Middle frontal gyrus (tissue), 1 donor: ENCODE measurements at regions not wholly inside any gene's neighbourhood (a gene's known extent, or its start where the extent isn't known, plus 50 kb on each side); places are given as distances from the start of the nearest gene placed in this dataset.

Experiments used
- DNase-seq: peaks from one replicate; pipeline ENCODE4 v3.0.0-alpha.2; 2015; ENCODE audit warnings: low spot score; ENCODE audit errors: extremely low spot score

GRCh38 chr2:145146691-145147090, 626.8 kb upstream of the ZEB2 start:
- DNase-seq: no peak

- no peak for DNase-seq
Measured at GRCh38 chr2:145144131-145144728, 624.3 kb upstream of the ZEB2 start.

GRCh38 chr2:145141981-145142380, 622.1 kb upstream of the ZEB2 start:
- no peak for DNase-seq

DNA sequence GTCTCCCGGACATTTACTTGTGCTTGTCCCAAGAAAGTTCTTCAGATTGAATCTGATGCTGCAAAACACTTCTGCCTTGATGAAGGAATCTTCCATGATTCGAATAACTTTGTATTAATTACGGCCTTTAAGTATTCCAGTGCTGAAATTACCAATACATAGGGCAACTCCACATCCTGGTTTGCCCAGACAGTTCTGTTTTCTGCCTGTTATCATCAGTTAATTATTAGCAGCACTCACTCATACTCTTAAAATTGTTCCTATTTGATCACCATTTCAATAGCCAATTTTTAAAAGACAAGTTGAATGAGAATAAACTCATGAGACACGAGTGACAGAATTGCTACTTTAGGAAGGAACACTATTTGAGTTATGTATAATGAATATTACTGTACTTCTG, 620.7 kb upstream of the ZEB2 start:
- no peak for DNase-seq

DNA sequence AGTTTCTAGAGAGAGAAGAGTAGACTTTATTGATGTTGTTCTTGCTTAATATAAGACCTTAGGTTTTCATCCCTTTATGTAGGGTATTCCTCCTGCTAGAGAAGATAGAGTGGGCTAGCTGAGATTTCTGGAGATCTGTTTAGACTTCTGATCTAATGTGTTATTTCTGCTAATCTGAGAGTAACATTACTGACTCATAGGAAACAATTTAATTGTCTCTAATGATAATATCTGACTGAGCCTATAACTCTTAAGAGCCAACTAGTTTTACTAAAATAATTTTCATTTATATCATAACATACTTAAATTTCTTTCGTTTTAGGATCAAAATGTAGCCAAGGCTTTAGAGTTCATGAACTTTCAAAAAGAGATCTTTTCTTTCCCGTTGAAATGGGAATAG, 618.7 kb upstream of the ZEB2 start:
- no peak for DNase-seq

DNA sequence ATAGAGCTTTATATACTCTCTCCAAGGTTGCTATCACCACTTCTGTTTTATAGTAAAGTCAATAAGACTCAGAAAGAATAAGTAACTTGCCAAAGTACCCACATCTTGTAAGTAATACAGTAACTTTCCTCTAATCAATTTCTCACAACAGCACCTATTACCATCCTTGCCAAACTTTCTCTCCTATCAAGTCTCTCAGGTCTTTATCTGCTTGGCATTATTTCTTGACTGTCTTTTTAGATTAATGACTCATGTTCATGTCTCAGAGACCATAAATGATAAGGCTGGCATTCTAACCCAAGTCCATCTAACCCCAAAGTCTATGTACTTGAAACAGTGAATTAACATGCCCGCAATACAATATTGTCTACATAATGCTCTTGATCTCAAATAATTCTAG, 618.0 kb upstream of the ZEB2 start:
- no peak for DNase-seq

- DNase-seq: no peak
Measured at GRCh38 chr2:145137211-145137610, 617.3 kb upstream of the ZEB2 start.

GRCh38 chr2:145136702-145137101, 616.8 kb upstream of the ZEB2 start:
- DNase-seq: no peak

DNA sequence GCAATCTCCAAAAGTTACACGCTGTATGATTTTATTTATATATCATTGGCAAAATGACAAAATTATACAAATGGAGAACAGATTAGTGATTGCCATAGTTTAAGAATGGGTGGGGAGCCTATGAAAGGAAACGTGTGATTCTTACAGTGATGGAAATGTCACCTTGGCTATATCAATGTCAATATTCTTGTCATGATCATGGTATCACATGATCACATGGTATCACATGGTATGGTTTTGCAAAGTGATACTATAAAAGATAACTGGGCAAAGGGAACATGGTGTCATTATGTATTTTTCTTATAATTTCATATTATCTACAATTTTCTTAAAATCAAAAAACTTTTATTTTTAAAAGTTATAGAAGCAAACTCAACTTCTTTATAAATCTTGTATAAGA, 606.2 kb upstream of the ZEB2 start:
- DNase-seq: no peak

DNA sequence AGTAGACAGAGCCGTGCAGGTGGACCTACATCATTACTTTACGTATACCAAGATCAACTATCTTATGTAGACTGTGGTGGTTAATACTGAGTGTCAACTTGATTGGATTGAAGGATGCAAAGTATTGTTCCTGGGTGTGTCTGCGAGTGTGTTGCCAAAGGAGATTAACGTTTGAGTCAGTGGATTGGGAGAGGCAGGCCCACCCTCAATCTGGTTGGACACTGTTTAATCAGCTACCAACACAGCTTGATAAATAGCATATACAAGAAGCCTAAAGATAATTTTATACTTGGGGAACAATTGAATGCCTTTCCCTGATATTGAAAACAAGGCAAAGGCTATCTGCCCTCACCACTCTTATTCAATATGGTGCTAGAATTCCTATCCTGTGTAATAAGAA, 604.2 kb upstream of the ZEB2 start:
- DNase-seq: no peak

GRCh38 chr2:145123606-145124005, 603.7 kb upstream of the ZEB2 start:
- DNase-seq: no peak

GRCh38 chr2:145119225-145119624, 599.3 kb upstream of the ZEB2 start:
- no peak for DNase-seq

- DNase-seq: no peak
Measured at GRCh38 chr2:145116834-145117725, 597.2 kb upstream of the ZEB2 start.

GRCh38 chr2:145116056-145116455, 596.1 kb upstream of the ZEB2 start:
- DNase-seq: no peak

DNA sequence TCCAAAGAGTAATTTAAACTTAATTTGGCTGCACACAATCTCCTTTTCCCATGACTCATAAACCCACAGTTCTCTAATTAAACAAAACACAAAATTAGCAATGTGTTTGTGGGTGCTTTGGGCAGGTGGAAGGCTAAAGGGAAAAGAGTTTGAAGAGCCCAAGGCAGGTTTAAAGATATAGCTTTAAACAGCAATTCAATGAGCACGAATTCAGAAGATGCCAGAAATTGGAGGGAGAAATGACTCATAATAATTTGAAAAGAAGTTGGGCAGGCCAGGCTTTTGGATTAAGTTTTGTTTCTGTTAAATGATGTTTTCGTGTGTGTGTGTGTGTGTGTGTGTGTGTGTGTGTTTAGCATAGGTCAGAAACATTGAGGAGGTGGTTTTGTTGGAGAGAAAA, 594.8 kb upstream of the ZEB2 start:
- no peak for DNase-seq

DNA sequence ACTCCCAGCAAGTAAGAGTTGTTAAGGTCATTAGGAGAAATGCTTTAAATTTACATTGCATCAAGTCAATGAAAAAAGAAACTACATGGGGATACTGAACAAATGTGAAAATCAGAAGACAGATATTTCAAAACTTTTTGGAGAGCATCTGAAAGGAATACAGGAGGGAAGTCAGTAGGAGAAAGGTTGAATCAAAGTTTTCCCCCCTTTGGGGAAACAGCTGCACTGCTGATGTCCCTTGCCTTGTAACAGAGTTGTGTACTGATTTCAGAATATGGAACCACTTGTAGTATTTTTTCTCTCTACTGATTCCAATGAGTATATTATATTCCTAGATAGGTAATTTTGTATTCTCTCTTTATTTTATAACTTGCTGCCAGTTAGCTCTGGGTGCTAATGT, 592.5 kb upstream of the ZEB2 start:
- no peak for DNase-seq

- DNase-seq: no peak
Measured at GRCh38 chr2:145110668-145111356, 590.9 kb upstream of the ZEB2 start.

GRCh38 chr2:145108959-145109710, 589.2 kb upstream of the ZEB2 start:
- DNase-seq: no peak

GRCh38 chr2:145108361-145108778, 588.5 kb upstream of the ZEB2 start:
- DNase-seq: no peak

- no peak for DNase-seq
Measured at GRCh38 chr2:145106293-145106692, 586.4 kb upstream of the ZEB2 start.

DNA sequence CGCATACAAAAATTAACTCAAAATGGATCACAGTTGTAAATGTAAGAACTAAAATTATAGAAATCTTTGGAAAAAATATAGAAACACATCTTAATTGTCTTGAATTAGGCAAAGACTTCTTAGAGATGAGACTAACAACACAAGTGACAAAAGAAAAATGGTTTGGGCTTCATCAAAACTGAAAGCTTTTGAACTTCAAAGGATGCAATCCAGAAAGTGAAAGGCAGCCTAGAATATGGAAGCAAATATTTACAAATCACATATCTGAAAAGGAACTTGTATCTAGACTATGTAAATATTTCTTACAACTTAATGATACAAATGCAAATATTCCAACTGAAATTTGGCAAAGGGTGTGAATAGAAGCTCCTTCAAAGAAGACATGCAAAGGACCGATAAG, 582.8 kb upstream of the ZEB2 start:
- no peak for DNase-seq

- no peak for DNase-seq
Measured at GRCh38 chr2:145100301-145100700, 580.4 kb upstream of the ZEB2 start.
